PC-9 (cell line): ENCODE measurements at regions not wholly inside any gene's neighbourhood (a gene's known extent, or its start where the extent isn't known, plus 50 kb on each side); places are given as distances from the start of the nearest gene placed in this dataset.

Experiments used
- BruUV-seq: library from RNA; stranded (reverse); fragments of 400-500 nt; replicated peaks from 2 replicates; lab custom pipeline; 2021; lab: Mats Ljungman, UMichigan
- CTCF ChIA-PET: fragments of 300-600 bp; sonication (Branson Sonifier 250); formaldehyde crosslinking; loops from one replicate; lab custom pipeline; 2022; ENCODE audit warnings: antibody characterized with exemption; lab: Charles Lee
- POLR2A ChIA-PET: fragments of 300-600 bp; sonication (Branson Sonifier 250); formaldehyde crosslinking; loops from one replicate; lab custom pipeline; 2022; ENCODE audit warnings: antibody characterized with exemption; ENCODE audit not compliant: unreplicated experiment; lab: Charles Lee
- DNase-seq, 2 experiments: peaks; one replicate each; pipeline versions ENCODE4 v3.0.0 to v3.0.0-alpha.2; 2015 to 2022; ENCODE audit warnings: mixed read lengths in 1 of 2
- H2AFZ ChIP-seq: fragments of 200-600 bp; sonication (generic); 2 replicates; pipeline ENCODE4 v1.8.1; 2017; ENCODE audit warnings: antibody characterized with exemption
- H3F3A ChIP-seq: fragments of 200-600 bp; sonication (generic); 2 replicates; pipeline ENCODE4 v1.8.1; 2017; ENCODE audit warnings: antibody characterized with exemption, mild to moderate bottlenecking, low read depth; ENCODE audit not compliant: insufficient read depth
- H3K27ac ChIP-seq: fragments of 200-600 bp; sonication (generic); 2 replicates; pipeline ENCODE4 v1.6.1; 2016; ENCODE audit warnings: mixed run types
- H3K27me3 ChIP-seq: fragments of 200-600 bp; sonication (generic); 2 replicates; pipeline ENCODE4 v1.6.1; 2016; ENCODE audit warnings: low read depth, mixed run types; ENCODE audit not compliant: insufficient read depth
- H3K36me3 ChIP-seq: fragments of 200-600 bp; sonication (generic); 2 replicates; pipeline ENCODE4 v1.6.1; 2016; ENCODE audit warnings: low read depth, mixed run types
- H3K4me1 ChIP-seq: fragments of 200-600 bp; sonication (generic); replicated peaks from 2 replicates; pipeline ENCODE4 v1.6.1; 2016; ENCODE audit warnings: mixed run types; ENCODE audit not compliant: insufficient read depth
- H3K4me2 ChIP-seq: fragments of 200-600 bp; sonication (generic); 2 replicates; pipeline ENCODE4 v1.6.1; 2017; ENCODE audit warnings: mixed run types
- H3K4me3 ChIP-seq: fragments of 200-600 bp; sonication (generic); 2 replicates; pipeline ENCODE4 v1.6.1; 2016; ENCODE audit warnings: mixed run types
- H3K79me2 ChIP-seq: fragments of 200-600 bp; sonication (generic); 2 replicates; pipeline ENCODE4 v1.6.1; 2017; ENCODE audit warnings: low read depth, mixed run types
- H3K9me2 ChIP-seq: fragments of 200-600 bp; sonication (generic); 2 replicates; pipeline ENCODE4 v1.8.1; 2017; ENCODE audit warnings: mild to moderate bottlenecking; ENCODE audit not compliant: insufficient read depth
- H3K9me3 ChIP-seq: fragments of 200-600 bp; sonication (generic); 2 replicates; pipeline ENCODE4 v1.8.1; 2016; ENCODE audit warnings: low read depth; ENCODE audit not compliant: insufficient read depth
- H4K20me1 ChIP-seq: fragments of 200-600 bp; sonication (generic); 2 replicates; pipeline ENCODE4 v1.8.1; 2017; ENCODE audit not compliant: insufficient read depth
- EZH2 ChIP-seq: fragments of 200-600 bp; sonication (generic); IDR thresholded peaks from 2 replicates; pipeline ENCODE4 v1.8.0; 2017; ENCODE audit warnings: antibody characterized with exemption, low read depth
- intact Hi-C: fragments of 100-400 bp; cut with micrococcal nuclease; formaldehyde crosslinking; loops from one replicate; pipeline ENCODE4 v1.10.0; 2022; ENCODE audit not compliant: unreplicated experiment
- TF ChIP-seq, protein P1 (sequence below): fragments of 200-600 bp; sonication (generic); conservative IDR thresholded peaks from 2 replicates; pipeline ENCODE4 v1.6.1; 2017; ENCODE audit warnings: mixed run types, antibody characterized with exemption, mild to moderate bottlenecking, moderate library complexity

- Histone ChIP-seq H3K9me2 (no peaks in the 10 kb centered on the region), H2AFZ (no peak overlapping the region), H3F3A (no peaks in the 10 kb centered on the region), H3K4me1 (peaks cover 17% of the 10 kb centered on the region), H3K27ac (no peak overlapping the region), H3K4me3 (no peak overlapping the region), H3K9me3 (no peaks in the 10 kb centered on the region), H4K20me1 (no peaks in the 10 kb centered on the region), H3K36me3 (no peaks in the 10 kb centered on the region), H3K79me2 (no peaks in the 10 kb centered on the region), H3K4me2 (no peak overlapping the region), H3K27me3 (no peaks in the 10 kb centered on the region)
- DNase-seq, result no peak
- ChIA-PET CTCF (no interaction called here), POLR2A (no interaction called here)
- no peak for TF ChIP-seq EZH2
- TF ChIP-seq, protein P1, sequence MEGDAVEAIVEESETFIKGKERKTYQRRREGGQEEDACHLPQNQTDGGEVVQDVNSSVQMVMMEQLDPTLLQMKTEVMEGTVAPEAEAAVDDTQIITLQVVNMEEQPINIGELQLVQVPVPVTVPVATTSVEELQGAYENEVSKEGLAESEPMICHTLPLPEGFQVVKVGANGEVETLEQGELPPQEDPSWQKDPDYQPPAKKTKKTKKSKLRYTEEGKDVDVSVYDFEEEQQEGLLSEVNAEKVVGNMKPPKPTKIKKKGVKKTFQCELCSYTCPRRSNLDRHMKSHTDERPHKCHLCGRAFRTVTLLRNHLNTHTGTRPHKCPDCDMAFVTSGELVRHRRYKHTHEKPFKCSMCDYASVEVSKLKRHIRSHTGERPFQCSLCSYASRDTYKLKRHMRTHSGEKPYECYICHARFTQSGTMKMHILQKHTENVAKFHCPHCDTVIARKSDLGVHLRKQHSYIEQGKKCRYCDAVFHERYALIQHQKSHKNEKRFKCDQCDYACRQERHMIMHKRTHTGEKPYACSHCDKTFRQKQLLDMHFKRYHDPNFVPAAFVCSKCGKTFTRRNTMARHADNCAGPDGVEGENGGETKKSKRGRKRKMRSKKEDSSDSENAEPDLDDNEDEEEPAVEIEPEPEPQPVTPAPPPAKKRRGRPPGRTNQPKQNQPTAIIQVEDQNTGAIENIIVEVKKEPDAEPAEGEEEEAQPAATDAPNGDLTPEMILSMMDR, result no peak
- intact Hi-C loops, result no loop called here
- BruUV-seq, result no TSS peak
Measured at GRCh38 chr5:160929906-160930305, 77.9 kb upstream of the ATP10B start.

DNA sequence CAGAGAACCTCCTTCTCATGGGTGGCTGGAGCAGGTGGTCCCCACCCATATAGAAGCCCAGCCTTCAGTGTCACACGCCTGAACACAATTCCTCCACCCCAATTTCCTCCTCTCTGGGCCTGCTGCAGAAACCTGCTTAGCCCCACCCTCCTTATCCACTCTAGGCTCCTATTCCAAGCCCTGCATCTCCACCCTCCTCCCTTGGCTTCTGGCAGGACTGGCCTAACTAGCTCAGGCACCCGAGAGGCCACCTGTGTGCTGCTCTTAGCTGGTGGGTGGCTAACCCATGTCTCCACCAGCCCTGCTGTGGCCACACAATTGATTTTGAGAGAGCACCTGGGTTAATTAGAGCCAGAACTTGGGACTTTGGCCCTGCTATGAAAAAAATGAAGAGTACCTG, 77.3 kb upstream of the ATP10B start:
- Histone ChIP-seq H3K9me2 (no peaks in the 10 kb centered on the region), H3K4me2 (no peak overlapping the region), H3K27ac (no peak overlapping the region), H3K9me3 (no peaks in the 10 kb centered on the region), H2AFZ (no peak overlapping the region), H3K79me2 (no peaks in the 10 kb centered on the region), H3K27me3 (no peaks in the 10 kb centered on the region), H4K20me1 (no peaks in the 10 kb centered on the region), H3K4me3 (no peak overlapping the region), H3K4me1 (peaks cover 23% of the 10 kb centered on the region), H3F3A (no peaks in the 10 kb centered on the region), H3K36me3 (no peaks in the 10 kb centered on the region)
- no peak for DNase-seq
- TF ChIP-seq EZH2, result no peak
- TF ChIP-seq, protein P1, result no peak
- POLR2A ChIA-PET, result no interaction called here
- intact Hi-C loops, result no loop called here
- CTCF ChIA-PET, result no interaction called here
- no TSS peak for BruUV-seq

- H3K4me1 ChIP-seq, result peaks cover 44% of the 10 kb centered on the region
- ChIA-PET CTCF (no interaction called here), POLR2A (no interaction called here)
- H3K36me3 ChIP-seq, result no peaks in the 10 kb centered on the region
- intact Hi-C loops, result no loop called here
- no peaks in the 10 kb centered on the region for H3K27me3 ChIP-seq
- DNase-seq, result peak in 1 of 2 experiments; percentile 43
- no peaks in the 10 kb centered on the region for H4K20me1 ChIP-seq
- no peaks in the 10 kb centered on the region for H3K79me2 ChIP-seq
- H3K9me3 ChIP-seq, result no peaks in the 10 kb centered on the region
- no peak overlapping the region for H2AFZ ChIP-seq
- H3K4me3 ChIP-seq, result no peak overlapping the region
- no TSS peak for BruUV-seq
- TF ChIP-seq EZH2, result no peak
- TF ChIP-seq, protein P1, result no peak
- H3K4me2 ChIP-seq, result no peak overlapping the region
- peaks cover 6% of the 10 kb centered on the region; the same call in 1 of the 2 replicates for H3F3A ChIP-seq
- H3K27ac ChIP-seq, result no peak overlapping the region
- no peaks in the 10 kb centered on the region for H3K9me2 ChIP-seq
Measured at GRCh38 chr5:160926428-160926827, 74.4 kb upstream of the ATP10B start.
